Caco-2 (cell line): ENCODE measurements at regions not wholly inside any gene's neighbourhood (a gene's known extent, or its start where the extent isn't known, plus 50 kb on each side); places are given as distances from the start of the nearest gene placed in this dataset.

ENCODE experiments used
- BruUV-seq: library from RNA; stranded (reverse); fragments of 400-500 nt; replicated peaks from 2 replicates; lab custom pipeline; 2021; lab: Mats Ljungman, UMichigan
- CTCF ChIA-PET: fragments of 300-600 bp; sonication (Branson Sonifier 250); formaldehyde crosslinking; loops from one replicate; lab custom pipeline; 2022; ENCODE audit warnings: antibody characterized with exemption; lab: Charles Lee
- POLR2A ChIA-PET: fragments of 300-600 bp; sonication (Branson Sonifier 250); formaldehyde crosslinking; loops from one replicate; lab custom pipeline; 2022; ENCODE audit warnings: antibody characterized with exemption; lab: Charles Lee
- DNase-seq, 2 experiments: peaks; one replicate each; pipeline versions ENCODE4 v3.0.0 to v3.0.0-alpha.2; 2020 to 2022
- H3K27me3 ChIP-seq: replicated peaks from 2 replicates; pipeline ENCODE4 v1.6.0; 2011; ENCODE audit warnings: low read length; ENCODE audit not compliant: control insufficient read depth, insufficient read depth
- H3K36me3 ChIP-seq: 2 replicates; pipeline ENCODE4 v1.5.1; 2011; ENCODE audit warnings: low read length; ENCODE audit not compliant: control insufficient read depth, insufficient read depth
- H3K4me1 ChIP-seq: fragments of 250-450 bp; sonication (Bioruptor Pico); 2 replicates; pipeline ENCODE4 v1.5.1; 2020; ENCODE audit warnings: mild to moderate bottlenecking
- H3K4me3 ChIP-seq: 2 replicates; pipeline ENCODE4 v1.5.1; 2011; ENCODE audit warnings: low read depth, mild to moderate bottlenecking, control low read depth, low read length
- H3K9me3 ChIP-seq: fragments of 250-450 bp; sonication (Bioruptor Pico); 2 replicates; pipeline ENCODE4 v1.5.1; 2020; ENCODE audit warnings: mild to moderate bottlenecking, moderate library complexity
- H3K27ac Mint-ChIP-seq: one replicate; pipeline ENCODE4 v1.8.0; 2022; ENCODE audit warnings: mixed read lengths; ENCODE audit not compliant: unreplicated experiment
- H3K27me3 Mint-ChIP-seq: one replicate; pipeline ENCODE4 v1.8.0; 2022; ENCODE audit warnings: mixed read lengths; ENCODE audit not compliant: insufficient read depth, unreplicated experiment
- H3K36me3 Mint-ChIP-seq: one replicate; pipeline ENCODE4 v1.8.0; 2022; ENCODE audit warnings: mild to moderate bottlenecking, mixed read lengths; ENCODE audit not compliant: insufficient read depth, unreplicated experiment
- H3K4me1 Mint-ChIP-seq: one replicate; pipeline ENCODE4 v1.8.0; 2022; ENCODE audit warnings: low read depth, mixed read lengths; ENCODE audit not compliant: unreplicated experiment
- H3K4me3 Mint-ChIP-seq: one replicate; pipeline ENCODE4 v1.8.0; 2022; ENCODE audit warnings: mild to moderate bottlenecking, moderate library complexity, mixed read lengths; ENCODE audit not compliant: unreplicated experiment
- H3K9me3 Mint-ChIP-seq: one replicate; pipeline ENCODE4 v1.8.0; 2022; ENCODE audit warnings: mixed read lengths; ENCODE audit not compliant: unreplicated experiment
- CTCF ChIP-seq, 2 experiments: fragments of 200-600 bp in 1 of 2; IDR thresholded peaks; 1 replicate in 1 of 2; 2 replicates in 1 of 2; pipeline versions ENCODE4 v1.5.1 to v1.8.0; 2011 to 2022; ENCODE audit warnings: antibody characterized with exemption in 1 of 2, control low read depth in 1 of 2, inconsistent platforms in 1 of 2, low read depth in 1 of 2, low read length in 1 of 2, mild to moderate bottlenecking in 1 of 2, moderate library complexity in 1 of 2; ENCODE audit not compliant: insufficient read depth in 1 of 2, severe bottlenecking in 1 of 2, unreplicated experiment in 1 of 2
- intact Hi-C: fragments of 100-400 bp; cut with micrococcal nuclease; formaldehyde crosslinking; loops from one replicate; pipeline ENCODE4 v1.10.0; 2022; ENCODE audit not compliant: unreplicated experiment

DNA sequence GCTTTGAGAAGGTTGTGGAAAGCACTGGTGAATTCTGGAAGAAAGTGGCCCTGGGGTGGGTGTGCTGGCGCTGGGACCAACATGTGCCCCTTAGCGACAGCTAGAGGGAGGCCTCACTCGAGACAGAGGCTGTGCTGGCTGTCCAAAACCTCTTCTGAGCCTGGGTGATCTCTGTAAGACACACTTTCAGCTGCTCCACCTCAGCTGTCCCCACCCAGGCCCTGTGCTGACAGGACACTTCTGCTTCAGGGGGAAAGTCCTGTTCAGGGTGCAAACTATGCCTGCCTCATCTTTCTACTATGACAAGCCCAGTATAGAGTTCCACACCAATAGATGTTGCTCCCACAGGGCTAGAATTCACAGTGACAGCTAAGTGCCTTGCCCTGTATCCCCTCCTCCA, 426.4 kb downstream of the MED10 start:
- BruUV-seq = no TSS peak
- Mint-ChIP-seq H3K27me3 (peaks cover 23% of the 10 kb centered on the region), H3K27ac (no peak overlapping the region)

DNA sequence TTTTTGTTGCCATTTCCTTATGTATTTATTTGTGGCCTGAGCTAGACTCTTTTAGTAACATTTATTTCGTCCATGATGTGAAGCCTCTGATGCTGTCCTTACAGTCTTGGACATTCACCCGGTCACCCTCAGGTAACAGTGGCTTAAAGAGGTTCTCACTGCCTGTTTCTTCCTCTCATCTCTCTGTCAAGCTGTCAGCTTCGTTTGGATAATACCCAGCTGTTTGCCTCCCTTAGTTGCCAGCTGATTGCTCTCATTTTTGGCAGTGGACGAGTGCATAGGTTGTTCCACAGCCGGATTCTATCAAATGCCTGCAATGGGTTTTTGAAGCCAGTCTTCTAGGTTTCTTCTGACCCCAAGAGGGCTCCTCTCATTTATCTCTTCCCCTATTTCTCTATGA, 427.7 kb downstream of the MED10 start:
- Histone ChIP-seq H3K4me3 (no peak overlapping the region), H3K4me1 (no peaks in the 10 kb centered on the region), H3K9me3 (no peaks in the 10 kb centered on the region), H3K27me3 (no peaks in the 10 kb centered on the region; the same call in 1 of the 2 replicates), H3K36me3 (no peaks in the 10 kb centered on the region)
- intact Hi-C loops = no loop called here
- Mint-ChIP-seq H3K27me3 (peaks cover 23% of the 10 kb centered on the region), H3K9me3 (no peaks in the 10 kb centered on the region), H3K4me3 (no peak overlapping the region), H3K36me3 (no peaks in the 10 kb centered on the region), H3K27ac (no peak overlapping the region), H3K4me1 (no peaks in the 10 kb centered on the region)
- BruUV-seq = no TSS peak
- ChIA-PET POLR2A (no interaction called here), CTCF (no interaction called here)
- TF ChIP-seq CTCF (IDR thresholded peaks at IDR 0.05; ENCODE audit: insufficient read depth in 1 of 2, low read depth in 1 of 2, low read length in 1 of 2, severe bottlenecking in 1 of 2, unreplicated experiment in 1 of 2) = no peak
- no peak for DNase-seq

More for the DNA sequence above, 426.4 kb downstream of the MED10 start:
- no peak for DNase-seq
- no peaks in the 10 kb centered on the region for H3K36me3 ChIP-seq
- ChIA-PET POLR2A (no interaction called here), CTCF (no interaction called here)
- no peaks in the 10 kb centered on the region for H3K36me3 Mint-ChIP-seq
- intact Hi-C loops = no loop called here
- no peak for TF ChIP-seq CTCF (IDR thresholded peaks at IDR 0.05; ENCODE audit: insufficient read depth in 1 of 2, low read depth in 1 of 2, low read length in 1 of 2, severe bottlenecking in 1 of 2, unreplicated experiment in 1 of 2)
- no peaks in the 10 kb centered on the region for H3K9me3 ChIP-seq
- no peaks in the 10 kb centered on the region for H3K9me3 Mint-ChIP-seq
- H3K4me1 Mint-ChIP-seq = no peaks in the 10 kb centered on the region
- no peak overlapping the region for H3K4me3 Mint-ChIP-seq
- no peaks in the 10 kb centered on the region for H3K4me1 ChIP-seq
- H3K4me3 ChIP-seq = no peak overlapping the region
- H3K27me3 ChIP-seq = no peaks in the 10 kb centered on the region; the same call in 1 of the 2 replicates

DNA sequence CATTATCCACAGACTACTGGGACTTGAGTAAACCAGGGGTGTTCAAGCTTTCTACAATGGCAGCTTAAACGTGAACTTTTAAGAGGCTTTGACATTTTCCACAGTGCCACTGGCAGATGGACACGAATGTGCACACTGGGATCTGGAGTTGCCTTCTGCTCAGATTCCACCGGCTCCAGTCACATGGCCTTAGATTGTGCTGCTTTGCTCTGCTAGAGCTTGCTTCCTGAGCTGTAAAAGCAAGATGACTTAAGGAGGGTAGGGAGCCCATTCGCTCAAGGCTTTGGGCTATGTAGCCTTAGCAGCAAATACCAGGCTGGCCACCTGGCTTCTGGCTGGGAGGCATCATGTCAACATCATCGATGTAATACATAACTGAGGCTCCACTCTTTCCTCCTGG, 436.9 kb downstream of the MED10 start:
- H3K4me3 ChIP-seq = no peak overlapping the region
- DNase-seq = no peak
- no peak for TF ChIP-seq CTCF (IDR thresholded peaks at IDR 0.05; ENCODE audit: insufficient read depth in 1 of 2, low read depth in 1 of 2, low read length in 1 of 2, severe bottlenecking in 1 of 2, unreplicated experiment in 1 of 2)
- H3K27me3 ChIP-seq = no peaks in the 10 kb centered on the region
- CTCF ChIA-PET = no interaction called here
- H3K36me3 ChIP-seq = no peaks in the 10 kb centered on the region
- H3K4me3 Mint-ChIP-seq = no peak overlapping the region
- POLR2A ChIA-PET = no interaction called here
- intact Hi-C loops = no loop called here
- H3K4me1 Mint-ChIP-seq = no peaks in the 10 kb centered on the region
- peaks cover 14% of the 10 kb centered on the region for H3K27me3 Mint-ChIP-seq
- no TSS peak for BruUV-seq
- no peaks in the 10 kb centered on the region for H3K9me3 Mint-ChIP-seq
- no peak overlapping the region for H3K27ac Mint-ChIP-seq
- no peaks in the 10 kb centered on the region for H3K36me3 Mint-ChIP-seq
- no peaks in the 10 kb centered on the region for H3K4me1 ChIP-seq
- no peaks in the 10 kb centered on the region for H3K9me3 ChIP-seq
